NCI-H2029 (cell line): ENCODE measurements at regions not wholly inside any gene's neighbourhood (a gene's known extent, or its start where the extent isn't known, plus 50 kb on each side); places are given as distances from the start of the nearest gene placed in this dataset.
"Not testable (repeated sequence)": the region's sequence is repeated elsewhere in the genome, so short reads cannot be mapped to it uniquely, and the experiment has no call there.

Experiments used
- DNase-seq: peaks from one replicate; lab custom pipeline; 2025; lab: John Stamatoyannopoulos, UW

DNA sequence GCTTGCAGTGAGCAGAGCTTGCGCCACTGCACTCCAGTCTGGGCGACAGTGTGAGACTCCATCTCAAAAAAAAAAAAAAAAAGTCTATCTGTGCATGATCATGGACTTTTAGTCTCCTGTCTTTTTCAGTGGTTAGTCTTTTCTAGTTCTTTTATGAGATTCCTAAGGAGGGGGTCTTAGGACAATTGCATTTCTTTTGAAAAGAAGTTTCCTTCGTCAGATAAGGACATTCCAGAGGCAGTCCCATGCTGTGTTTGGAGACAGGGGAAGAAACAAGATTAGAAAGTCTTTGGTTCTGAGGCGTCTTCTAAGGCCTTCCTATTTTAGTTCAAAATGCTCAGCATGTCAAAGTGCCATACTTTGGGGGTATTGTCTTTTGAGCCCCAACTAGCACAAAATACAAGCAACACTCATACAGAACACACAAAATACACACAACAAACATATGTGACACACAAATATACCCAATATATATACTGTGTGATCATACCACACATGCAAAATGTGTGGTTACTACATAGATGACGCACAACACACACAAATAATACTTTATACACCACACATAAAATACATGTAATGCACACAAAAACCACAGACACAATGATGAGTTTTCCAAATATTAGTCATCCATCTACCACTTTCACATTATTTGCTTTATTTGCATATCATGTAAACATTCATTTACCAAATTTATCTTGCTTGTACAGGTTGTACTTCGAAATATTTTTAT is 394.5 kb downstream of the SPATA31D1 start:
- no peak for DNase-seq

DNA sequence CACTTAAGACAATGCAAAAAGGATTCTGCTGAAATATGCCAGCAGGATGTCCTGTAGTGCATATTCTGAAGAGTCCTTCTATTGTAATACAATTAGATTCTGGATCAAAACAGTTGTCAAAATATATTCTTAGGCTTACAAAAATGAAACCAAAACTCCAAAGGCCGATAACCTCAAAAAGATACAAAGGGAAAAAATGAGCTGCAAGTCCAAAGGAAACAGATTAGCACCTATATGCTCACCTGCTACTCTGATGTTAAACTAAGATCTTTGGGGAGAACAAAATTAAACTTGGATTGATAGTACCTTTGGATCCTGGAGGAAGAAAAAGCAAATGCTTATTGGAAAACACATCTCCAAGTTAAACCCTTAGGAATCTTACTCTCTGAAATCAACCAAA is 397.1 kb downstream of the SPATA31D1 start:
- DNase-seq = no peak

DNA sequence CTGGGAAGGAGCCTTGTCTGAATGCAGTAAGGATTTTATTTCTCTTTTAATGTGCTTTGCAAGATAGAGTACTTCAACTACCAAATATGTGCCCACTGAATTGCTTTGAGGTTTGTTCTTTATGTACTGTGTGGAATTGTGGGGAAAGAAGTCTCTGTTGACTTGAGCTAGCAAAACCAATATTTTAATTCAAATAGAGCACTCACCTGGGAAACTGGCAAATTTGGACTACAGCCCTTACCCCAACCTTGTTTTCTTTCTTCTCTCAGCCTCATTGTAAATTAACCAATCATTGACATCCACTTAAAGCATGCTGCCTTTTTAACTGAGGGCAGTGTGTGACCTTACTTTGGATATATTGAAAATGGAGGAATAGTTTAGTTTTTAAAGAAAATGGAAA is 409.0 kb downstream of the SPATA31D1 start:
- DNase-seq = peak; percentile 5

DNA sequence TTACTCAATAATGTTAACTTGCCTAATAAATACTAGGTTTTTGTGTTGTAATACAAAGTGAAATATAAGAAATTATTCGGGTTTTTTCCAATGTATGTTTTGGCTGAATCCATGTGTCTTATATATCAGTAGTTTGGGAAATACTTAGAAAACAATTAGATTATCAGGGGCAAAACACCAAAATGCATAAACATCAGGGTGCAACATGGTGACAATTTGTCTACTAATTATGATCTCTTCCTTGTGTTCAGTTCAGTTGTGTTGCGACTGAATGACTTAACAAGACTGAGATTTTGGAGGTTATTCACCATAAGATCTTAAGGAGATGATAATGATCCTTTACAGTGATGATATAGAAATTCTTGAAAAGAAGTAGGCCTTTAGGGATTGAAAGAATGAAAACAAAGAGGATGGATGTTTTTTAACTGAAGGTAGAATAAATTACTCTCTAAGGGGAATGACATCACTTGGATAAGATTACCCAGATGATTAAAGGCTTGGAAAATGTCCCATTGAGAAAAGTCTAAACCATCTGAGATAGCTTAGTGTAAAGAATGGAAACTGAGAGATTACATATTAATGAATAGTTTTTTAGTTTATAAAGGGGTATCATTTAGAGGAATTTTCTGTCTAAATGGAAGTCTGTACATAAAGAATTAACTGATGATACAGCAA is 415.8 kb downstream of the SPATA31D1 start:
- DNase-seq = no peak

DNA sequence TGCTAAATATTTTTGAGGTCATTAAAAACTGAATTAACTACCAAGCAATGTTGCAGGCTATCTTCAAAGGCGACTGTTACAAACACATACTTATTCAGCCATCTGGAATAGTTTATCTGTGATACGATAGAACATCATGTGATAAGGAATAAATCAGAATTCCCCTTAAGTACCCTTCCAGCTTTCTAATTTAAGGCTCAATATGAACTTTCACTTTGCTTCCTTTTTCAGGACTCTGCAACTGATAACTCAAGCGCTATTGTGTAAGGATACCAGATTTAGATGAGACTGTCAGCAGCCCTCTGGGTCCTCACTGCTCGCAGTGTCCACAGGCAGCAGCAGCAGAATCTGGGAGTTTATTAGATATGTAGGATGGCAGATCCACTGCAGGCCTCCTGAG is 416.3 kb downstream of the SPATA31D1 start:
- DNase-seq = no peak

DNA sequence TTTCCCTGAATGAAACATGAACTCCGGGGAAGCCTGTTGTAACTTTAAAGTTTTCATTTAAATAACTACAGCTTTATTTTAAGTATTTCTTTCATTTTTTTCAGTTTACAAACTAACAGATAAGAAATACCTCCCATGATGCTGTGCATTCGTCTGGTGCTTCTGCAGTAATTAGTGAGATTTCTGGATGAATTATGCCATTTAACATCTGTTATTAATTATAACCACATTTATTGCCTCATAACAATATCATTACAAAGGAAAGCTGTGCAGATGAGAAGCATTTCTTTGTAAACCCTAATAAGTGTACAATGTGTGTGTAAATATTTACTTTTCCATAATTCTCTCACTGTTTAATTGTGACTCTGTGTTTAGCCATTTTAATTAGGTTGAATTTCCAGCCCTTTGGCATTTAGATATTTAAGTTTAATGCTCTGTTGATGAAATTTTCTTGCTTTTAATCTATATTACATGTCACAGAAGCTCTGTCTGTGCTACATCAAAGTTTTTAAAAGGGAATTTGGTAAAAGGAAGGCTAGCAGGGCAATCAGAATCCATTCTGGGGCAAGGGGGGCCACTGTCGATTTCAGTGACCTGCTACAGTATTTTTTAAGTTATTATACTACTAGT is 418.0 kb downstream of the SPATA31D1 start:
- DNase-seq = no peak

DNA sequence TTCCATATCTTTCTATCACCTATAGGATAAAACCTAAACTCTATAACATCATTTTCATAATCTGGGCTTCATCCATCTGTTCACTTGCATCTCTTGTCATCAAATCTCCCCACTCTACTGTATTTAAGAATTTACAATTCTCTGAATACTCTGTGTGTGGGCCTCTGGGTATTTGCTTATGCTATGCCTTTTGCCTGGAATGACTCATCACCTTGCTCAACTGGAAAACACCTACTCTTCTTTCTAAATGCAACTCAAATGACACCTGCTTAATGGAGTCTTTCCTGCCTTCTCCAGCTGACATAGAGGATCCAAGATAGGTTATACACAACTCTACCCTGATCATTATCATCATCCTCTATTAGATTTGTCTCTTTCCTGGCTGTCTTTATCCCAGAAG is 421.7 kb downstream of the SPATA31D1 start:
- DNase-seq = peak; percentile 4

DNA sequence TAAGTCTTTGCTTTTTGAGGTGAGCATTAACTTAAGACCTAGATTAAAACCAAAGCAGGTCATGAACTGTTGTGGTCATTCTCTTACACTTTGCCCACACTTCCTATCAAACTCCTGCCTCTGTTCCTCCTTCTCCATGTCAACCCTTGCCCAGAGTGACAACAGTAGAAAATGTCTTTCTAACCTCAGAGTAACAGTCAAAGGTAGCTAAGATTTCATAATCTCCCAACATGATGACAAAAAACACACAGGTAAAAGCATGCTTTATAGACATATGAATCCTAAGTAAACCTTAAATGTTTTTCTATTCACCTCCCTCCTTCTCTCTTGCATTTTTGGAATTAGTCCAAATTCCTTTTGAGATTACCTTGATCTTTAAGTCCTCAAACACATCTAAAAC is 422.3 kb downstream of the SPATA31D1 start:
- DNase-seq = no peak

DNA sequence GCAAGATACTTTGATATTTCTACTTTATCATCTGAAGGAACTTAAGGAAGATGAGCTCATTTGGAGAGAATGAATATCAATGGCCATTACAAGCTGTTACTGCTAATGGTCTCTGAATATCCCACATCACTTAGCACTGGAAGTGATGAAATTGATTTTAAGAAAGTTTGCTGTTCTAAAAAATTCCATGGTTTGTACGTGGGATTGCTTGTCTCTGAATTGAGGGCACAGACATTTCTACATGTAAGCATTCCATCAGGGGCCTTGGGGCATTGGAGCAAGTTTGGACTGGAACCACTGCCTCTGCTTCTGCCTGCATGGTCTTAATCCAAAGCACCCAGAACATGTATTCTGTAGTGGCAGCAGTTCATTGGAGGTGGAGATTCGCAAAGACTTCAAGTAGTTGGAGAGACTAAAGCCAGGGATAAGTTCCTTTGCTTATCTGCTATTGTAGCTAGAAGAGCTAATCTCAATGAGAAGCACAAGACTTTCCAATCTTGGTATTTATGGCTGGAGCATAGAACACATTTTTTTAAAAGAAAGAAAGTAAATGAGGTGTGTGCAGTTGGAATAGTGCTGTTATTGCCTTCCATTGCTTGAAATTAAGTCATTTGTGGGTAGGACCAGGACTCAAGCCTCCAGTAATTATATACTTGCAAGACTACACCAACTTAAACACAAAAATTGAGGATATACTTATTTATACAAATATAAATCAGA is 424.2 kb downstream of the SPATA31D1 start:
- DNase-seq = no peak

DNA sequence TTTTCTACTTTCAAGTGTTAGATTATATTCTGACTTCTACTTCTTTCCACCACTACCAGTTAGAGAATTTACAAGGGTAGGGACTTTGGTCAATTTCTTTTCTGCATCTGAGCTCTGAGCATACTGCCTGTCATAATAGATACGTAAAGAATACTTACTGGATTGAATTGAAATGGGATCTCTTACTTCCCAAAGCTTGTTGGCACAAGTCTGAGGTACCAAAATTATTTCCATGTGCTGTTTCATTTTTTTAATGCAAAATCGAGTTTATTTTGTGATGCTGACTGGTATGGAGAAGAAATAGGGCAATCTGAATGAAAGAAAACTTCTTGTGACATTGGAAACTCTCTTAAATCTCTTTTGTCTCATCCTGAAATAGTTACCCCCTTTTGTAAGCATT is 428.9 kb downstream of the SPATA31D1 start:
- no peak for DNase-seq

DNA sequence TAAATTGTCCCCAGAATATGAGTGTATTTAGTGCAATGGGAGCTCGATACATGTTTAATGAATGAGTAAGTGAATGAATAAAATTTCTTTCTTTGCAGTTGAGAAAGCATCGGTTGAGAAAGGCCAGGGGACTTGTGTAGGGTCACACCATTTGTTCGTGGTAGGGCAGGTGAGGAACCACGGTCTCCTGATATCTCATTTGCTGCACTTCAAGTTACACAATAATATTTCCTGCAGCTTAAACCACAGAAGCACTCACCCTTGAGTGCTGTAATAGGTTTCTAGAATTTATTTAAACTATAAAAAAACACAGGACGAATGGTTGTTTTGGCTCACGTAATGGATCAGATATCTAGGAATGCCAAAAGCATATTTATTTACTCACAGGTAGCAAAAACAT is 429.8 kb downstream of the SPATA31D1 start:
- DNase-seq = peak; percentile 68

DNA sequence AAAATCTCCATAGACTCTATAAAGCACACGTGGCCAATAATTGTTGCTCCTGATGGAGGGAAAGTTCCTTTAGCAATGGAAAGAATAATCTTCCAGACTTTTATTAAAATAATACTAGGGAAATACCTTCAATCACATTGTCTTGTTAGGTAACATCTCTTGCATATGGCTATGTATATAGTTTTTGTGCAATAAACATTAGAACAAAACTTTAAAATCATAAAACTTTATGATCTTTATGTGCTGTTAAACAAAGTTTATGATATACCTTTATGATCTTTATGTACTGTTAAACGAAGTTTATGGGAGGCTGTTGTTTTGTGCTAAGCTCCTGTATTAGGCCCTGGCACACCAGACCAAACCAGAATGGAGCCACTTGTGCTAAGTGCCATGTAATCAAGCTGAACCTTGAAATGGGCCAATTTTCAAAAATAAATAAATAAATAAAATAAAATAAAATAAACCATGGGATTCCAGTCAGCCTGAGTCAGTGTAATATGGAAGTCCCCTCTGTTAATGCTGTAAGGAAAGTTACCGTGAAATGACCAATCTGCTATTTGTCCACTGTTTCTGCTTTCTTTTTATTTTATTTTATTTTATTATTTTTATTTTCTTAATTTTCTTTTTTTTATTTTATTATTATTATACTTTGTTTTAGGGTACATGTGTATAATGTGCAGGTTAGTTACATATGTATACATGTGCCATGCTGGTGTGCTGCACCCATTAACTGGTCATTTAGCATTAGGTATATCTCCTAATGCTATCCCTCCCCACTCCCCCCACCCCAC is 431.3 kb downstream of the SPATA31D1 start:
- DNase-seq = no peak

DNA sequence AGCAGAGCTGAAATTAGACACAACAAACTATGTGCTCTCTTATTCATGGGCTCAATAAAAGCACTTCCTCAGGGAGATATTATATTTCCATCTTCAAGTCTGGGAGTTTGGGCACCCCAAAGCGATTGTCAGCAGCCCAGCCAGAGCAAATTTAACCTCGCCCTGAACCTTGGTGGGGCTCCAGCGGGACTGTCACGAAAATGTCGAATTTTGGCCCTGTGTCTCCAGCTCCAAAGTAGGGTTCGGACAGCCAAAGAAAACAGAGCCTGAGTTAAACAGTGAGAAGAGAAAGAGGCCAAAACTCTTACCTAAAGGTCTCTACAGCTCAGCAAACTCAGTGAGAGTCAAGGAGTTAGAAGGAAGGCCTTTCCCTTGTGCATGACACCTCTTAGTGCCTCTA is 432.9 kb downstream of the SPATA31D1 start:
- no peak for DNase-seq

DNA sequence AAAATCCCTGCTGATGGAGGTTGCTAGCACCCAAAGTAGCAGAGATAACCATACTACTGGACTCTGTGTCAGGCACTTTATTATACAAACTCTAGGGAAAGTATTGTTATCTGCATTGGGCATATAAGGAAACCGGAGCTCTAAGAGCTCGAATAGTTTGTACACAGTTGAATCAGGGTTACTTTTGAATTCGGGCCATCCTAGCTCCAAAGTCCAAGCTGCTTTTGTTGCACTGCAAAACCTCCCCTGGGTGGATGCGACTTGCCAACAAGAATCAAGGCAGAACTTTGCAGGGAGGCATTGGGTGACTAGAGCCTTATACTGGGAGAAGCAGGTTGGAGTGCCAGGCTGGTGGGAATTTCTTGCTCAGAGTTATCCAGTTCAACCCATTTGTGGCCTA is 435.1 kb downstream of the SPATA31D1 start:
- DNase-seq = no peak

DNA sequence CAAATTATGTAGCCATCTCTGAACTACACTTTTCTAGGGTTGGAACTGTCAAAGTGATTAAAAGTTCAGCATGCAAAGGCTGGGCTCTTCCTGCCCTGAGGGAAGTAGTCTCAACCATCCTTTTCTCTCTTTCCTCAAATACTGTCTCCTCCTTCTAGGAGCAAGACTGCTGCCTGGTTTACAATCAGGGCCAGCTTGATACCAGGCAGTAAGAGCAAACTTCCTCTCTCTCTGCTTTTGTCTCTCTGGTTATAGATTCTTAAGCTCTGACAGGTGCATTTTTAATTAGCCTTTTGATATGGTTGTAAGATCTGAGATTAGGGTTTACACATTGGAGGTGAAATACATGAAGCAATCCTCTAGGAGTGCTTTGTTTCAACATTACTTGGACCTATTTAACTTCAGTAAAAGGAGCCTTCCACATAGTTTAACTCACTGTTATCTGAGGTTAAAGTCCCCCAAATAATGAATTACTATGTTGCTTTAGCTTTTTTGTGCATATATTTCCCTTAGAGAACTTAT is 436.1 kb downstream of the SPATA31D1 start:
- no peak for DNase-seq

DNA sequence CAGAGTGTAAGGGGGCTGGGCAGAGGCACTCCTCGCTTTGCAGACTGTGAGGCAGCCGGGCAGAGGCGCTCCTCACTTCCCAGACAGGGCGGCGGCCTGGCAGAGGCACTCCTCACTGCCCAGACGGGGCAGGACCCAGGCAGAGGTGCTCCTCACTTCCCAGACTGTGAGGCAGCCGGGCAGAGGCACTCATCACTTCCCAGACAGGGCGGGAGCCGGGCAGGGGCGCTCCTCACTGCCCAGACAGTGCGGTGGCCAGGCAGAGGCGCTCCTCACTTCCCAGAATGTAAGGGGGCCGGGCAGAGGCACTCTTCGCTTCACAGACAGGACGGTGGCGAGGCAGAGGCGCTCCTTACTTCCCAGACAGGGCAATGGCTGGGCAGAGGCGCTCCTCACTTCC is 442.5 kb downstream of the SPATA31D1 start:
- no peak for DNase-seq

DNA sequence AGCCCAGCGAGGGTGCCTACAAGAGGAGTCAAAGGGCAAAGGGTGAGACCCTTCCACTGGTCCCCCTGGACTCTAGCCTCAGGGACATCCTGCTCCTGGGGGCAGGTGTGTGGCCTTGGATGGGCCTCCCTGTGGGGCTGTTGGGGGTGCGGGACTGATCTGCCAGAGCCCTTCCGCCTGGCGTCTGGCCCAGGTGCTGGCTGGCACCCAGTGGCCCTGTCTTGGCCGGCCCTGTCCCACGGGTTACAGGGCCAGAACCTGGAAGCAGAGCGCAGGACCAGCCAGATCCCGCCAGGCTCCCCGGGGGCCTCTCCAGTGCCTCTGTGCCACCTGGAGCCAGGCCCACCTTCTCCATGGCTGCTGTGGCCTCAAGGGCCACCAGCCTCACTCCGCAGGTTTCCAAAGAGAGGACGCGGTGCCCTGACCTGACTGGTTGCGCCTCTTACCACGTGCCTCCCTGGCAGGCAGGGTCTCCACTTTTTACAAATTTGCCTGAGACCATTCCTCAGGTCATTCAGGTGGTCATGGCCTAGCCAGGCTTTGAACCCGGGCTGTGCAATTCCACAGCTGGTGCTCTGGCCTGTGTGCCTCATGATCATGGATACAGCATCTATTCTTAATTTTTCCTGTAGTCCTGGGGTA is 444.8 kb downstream of the SPATA31D1 start:
- DNase-seq = not testable (repeated sequence)

DNA sequence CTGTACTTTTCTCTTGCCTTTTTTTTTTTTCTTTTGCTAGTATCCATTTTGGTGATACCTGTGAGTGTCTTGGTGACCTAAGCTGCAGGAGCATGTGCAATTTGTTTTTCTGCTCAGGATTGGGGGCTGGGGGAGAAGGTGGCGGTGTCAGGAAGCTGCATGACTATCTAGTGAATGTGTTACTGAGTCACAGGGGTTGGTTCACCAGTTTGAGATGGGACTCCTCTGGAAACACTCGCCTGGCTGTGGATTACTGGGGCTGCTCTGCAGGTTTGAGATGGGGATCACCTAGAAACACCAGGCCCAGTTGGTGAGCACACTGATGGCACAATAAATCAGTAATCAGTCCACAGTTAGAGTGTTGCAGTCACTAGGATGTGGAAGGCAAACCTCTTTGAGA is 447.9 kb downstream of the SPATA31D1 start:
- no peak for DNase-seq

DNA sequence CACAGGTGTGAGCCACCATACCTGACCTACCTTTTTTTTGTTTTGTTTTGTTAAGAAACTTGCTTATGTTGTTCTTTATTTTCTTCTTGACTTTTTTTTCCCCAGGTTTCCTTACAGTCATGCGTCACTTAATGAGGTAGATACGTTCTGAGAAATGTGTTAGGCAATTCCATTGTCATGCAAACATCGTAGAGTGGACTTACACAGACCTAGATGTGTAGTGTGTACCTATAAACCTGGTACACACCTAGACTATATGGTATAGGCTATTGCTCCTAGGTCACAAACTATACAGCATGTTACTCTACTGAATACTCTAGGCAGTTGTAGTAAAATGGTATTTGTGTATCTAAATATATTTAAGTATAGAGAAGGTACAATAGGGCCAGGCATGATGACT is 448.6 kb downstream of the SPATA31D1 start:
- not testable (repeated sequence) for DNase-seq

DNA sequence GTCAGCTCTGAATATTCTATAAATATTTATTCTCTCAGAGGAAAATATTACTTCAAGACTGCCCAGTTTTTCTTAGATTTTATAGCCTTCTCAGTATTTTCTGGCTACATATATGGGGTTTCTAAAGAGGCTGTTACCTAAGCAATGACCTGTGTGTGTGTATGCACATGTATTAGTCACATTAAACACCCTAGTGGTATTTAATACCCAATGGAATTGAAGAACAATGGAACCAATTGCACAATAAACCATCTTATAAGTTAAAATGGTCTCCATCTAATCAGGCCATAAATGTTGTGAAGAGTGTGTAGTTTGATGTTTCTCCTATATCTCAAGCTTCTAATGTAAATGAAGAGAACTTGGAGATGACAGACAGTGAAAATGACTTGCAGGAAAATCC is 450.0 kb downstream of the SPATA31D1 start:
- no peak for DNase-seq

DNA sequence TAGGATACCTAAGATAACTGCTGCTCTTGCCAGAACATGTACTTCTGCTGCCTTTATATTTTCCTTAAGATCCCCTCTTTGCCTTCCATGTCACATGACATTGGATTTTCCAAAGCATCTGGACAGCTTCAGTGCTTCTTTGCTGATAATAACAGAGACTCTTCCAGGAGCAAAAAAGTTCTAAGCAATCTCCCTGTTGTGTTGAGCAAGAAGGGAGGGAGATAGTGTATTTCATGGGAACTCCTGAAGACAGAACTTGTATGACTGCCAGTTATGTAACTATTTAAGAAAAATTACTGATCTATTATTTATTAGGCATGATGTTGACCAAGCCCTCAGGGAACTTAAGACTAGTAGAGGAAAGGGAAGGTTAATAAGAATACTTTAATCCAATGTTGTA is 454.7 kb downstream of the SPATA31D1 start:
- no peak for DNase-seq
